ENCODE measurements at regions not wholly inside any gene's neighbourhood (a gene's known extent, or its start where the extent isn't known, plus 50 kb on each side); places are given as distances from the start of the nearest gene placed in this dataset.

- Histone ChIP-seq H4K20me1 (ENCODE audit: insufficient read depth, low read length, poor library complexity, severe bottlenecking) (no peaks in the 10 kb centered on the region), H3K4me3 (ENCODE audit: low read length, poor library complexity, severe bottlenecking) (no peak overlapping the region), H3K9ac (ENCODE audit: low read depth, low read length, poor library complexity, severe bottlenecking) (no peak overlapping the region), H3K9me3 (ENCODE audit: insufficient read depth, low read depth, low read length) (no peaks in the 10 kb centered on the region), H3K4me2 (ENCODE audit: low read depth, low read length, poor library complexity, severe bottlenecking) (no peak overlapping the region), H3K9me2 (replicated peaks; ENCODE audit: low read depth, low read length) (no peaks in the 10 kb centered on the region), H2AFZ (ENCODE audit: low read length) (no peak overlapping the region), H3F3A (ENCODE audit: low read depth) (no peaks in the 10 kb centered on the region), H3K79me2 (ENCODE audit: insufficient read depth, low read length) (no peaks in the 10 kb centered on the region), H3K4me1 (ENCODE audit: insufficient read depth, low read length, poor library complexity, severe bottlenecking) (no peaks in the 10 kb centered on the region), H3K36me3 (ENCODE audit: insufficient read depth, low read length) (no peaks in the 10 kb centered on the region), H3K27me3 (ENCODE audit: insufficient read depth, low read length, poor library complexity, severe bottlenecking) (no peaks in the 10 kb centered on the region)
- TF ChIP-seq CTCF (conservative IDR thresholded peaks at IDR 0.05; ENCODE audit: low read length), result no peak
- no peak for TF ChIP-seq EZH2phosphoT487 (IDR thresholded peaks at IDR 0.05; ENCODE audit: borderline replicate concordance)
These were observed 162.8 kb downstream of the RAB38 start for GRCh38 chr11:88012456-88012855.

GRCh38 chr11:87976009-87976408 is 199.2 kb downstream of the RAB38 start:
- no peaks in the 10 kb centered on the region for H4K20me1 ChIP-seq (ENCODE audit: insufficient read depth, low read length, poor library complexity, severe bottlenecking)
- no peaks in the 10 kb centered on the region for H3K36me3 ChIP-seq (ENCODE audit: insufficient read depth, low read length)
- TF ChIP-seq CTCF (conservative IDR thresholded peaks at IDR 0.05; ENCODE audit: low read length) (no peak), EZH2phosphoT487 (IDR thresholded peaks at IDR 0.05; ENCODE audit: borderline replicate concordance) (no peak)
- no peak overlapping the region for H3K9ac ChIP-seq (ENCODE audit: low read depth, low read length, poor library complexity, severe bottlenecking)
- no peaks in the 10 kb centered on the region for H3K9me2 ChIP-seq (replicated peaks; ENCODE audit: low read depth, low read length)
- H2AFZ ChIP-seq (ENCODE audit: low read length), result no peak overlapping the region
- H3K4me3 ChIP-seq (ENCODE audit: low read length, poor library complexity, severe bottlenecking), result no peak overlapping the region
- no peaks in the 10 kb centered on the region for H3K79me2 ChIP-seq (ENCODE audit: insufficient read depth, low read length)
- H3K9me3 ChIP-seq (ENCODE audit: insufficient read depth, low read depth, low read length), result no peaks in the 10 kb centered on the region
- no peaks in the 10 kb centered on the region for H3K4me1 ChIP-seq (ENCODE audit: insufficient read depth, low read length, poor library complexity, severe bottlenecking)
- H3K27me3 ChIP-seq (ENCODE audit: insufficient read depth, low read length, poor library complexity, severe bottlenecking), result no peaks in the 10 kb centered on the region
- H3K4me2 ChIP-seq (ENCODE audit: low read depth, low read length, poor library complexity, severe bottlenecking), result no peak overlapping the region
- H3F3A ChIP-seq (ENCODE audit: low read depth), result no peaks in the 10 kb centered on the region

- H3K79me2 ChIP-seq (ENCODE audit: insufficient read depth, low read length), result no peaks in the 10 kb centered on the region
- no peaks in the 10 kb centered on the region for H3K9me2 ChIP-seq (replicated peaks; ENCODE audit: low read depth, low read length)
- no peak overlapping the region for H2AFZ ChIP-seq (ENCODE audit: low read length)
- TF ChIP-seq EZH2phosphoT487 (IDR thresholded peaks at IDR 0.05; ENCODE audit: borderline replicate concordance), result no peak
- TF ChIP-seq CTCF (conservative IDR thresholded peaks at IDR 0.05; ENCODE audit: low read length), result no peak
- H4K20me1 ChIP-seq (ENCODE audit: insufficient read depth, low read length, poor library complexity, severe bottlenecking), result no peaks in the 10 kb centered on the region
- no peaks in the 10 kb centered on the region for H3F3A ChIP-seq (ENCODE audit: low read depth)
- no peak overlapping the region for H3K4me3 ChIP-seq (ENCODE audit: low read length, poor library complexity, severe bottlenecking)
- H3K36me3 ChIP-seq (ENCODE audit: insufficient read depth, low read length), result no peaks in the 10 kb centered on the region
- no peaks in the 10 kb centered on the region for H3K4me1 ChIP-seq (ENCODE audit: insufficient read depth, low read length, poor library complexity, severe bottlenecking)
- H3K9ac ChIP-seq (ENCODE audit: low read depth, low read length, poor library complexity, severe bottlenecking), result no peak overlapping the region
- H3K9me3 ChIP-seq (ENCODE audit: insufficient read depth, low read depth, low read length), result no peaks in the 10 kb centered on the region
- H3K27me3 ChIP-seq (ENCODE audit: insufficient read depth, low read length, poor library complexity, severe bottlenecking), result no peaks in the 10 kb centered on the region
- no peak overlapping the region for H3K4me2 ChIP-seq (ENCODE audit: low read depth, low read length, poor library complexity, severe bottlenecking)
These were observed 200.4 kb downstream of the RAB38 start for GRCh38 chr11:87974797-87975196.
